Stomach (tissue), 8 donors: ENCODE measurements at regions not wholly inside any gene's neighbourhood (a gene's known extent, or its start where the extent isn't known, plus 50 kb on each side); places are given as distances from the start of the nearest gene placed in this dataset.
A peak's percentile ranks its signal among the peaks of the same experiment; 100 is the strongest.

Experiments
- DNase-seq, 2 donors: peaks; one replicate each; pipeline versions ENCODE4 v3.0.0 to v3.0.0-alpha.2; 2013 to 2019
- H3K27ac ChIP-seq, 5 donors: fragments of 200-600 bp in 4 of 5; sonication (generic) in 4 of 5; one replicate each; pipeline ENCODE4 v1.5.1; 2013 to 2019; ENCODE audit warnings: mild to moderate bottlenecking in 1 of 5, moderate library complexity in 1 of 5
- H3K27me3 ChIP-seq, 3 donors: fragments of 200-600 bp; sonication (generic); one replicate each; pipeline ENCODE4 v1.5.1; 2017 to 2019; ENCODE audit warnings: mixed run types in 1 of 3
- H3K36me3 ChIP-seq, 4 donors: fragments of 200-600 bp; sonication (generic); 1 replicate in 3 of 4; 2 replicates in 1 of 4; pipeline ENCODE4 v1.5.1; 2016 to 2019
- H3K4me1 ChIP-seq, 4 donors: fragments of 200-600 bp; sonication (generic); one replicate each; pipeline ENCODE4 v1.5.1; 2016 to 2019
- H3K4me3 ChIP-seq, 4 donors: fragments of 200-600 bp; sonication (generic) in 3 of 4; one replicate each; pipeline ENCODE4 v1.5.1; 2016 to 2019; ENCODE audit warnings: mild to moderate bottlenecking in 1 of 4
- H3K9me3 ChIP-seq, 4 donors: fragments of 200-600 bp; sonication (generic); one replicate each; pipeline ENCODE4 v1.5.1; 2016 to 2019
- CTCF ChIP-seq, 7 experiments: fragments of 450-650 bp in 4 of 7; fragments of 200-600 bp in 3 of 7; sonication (generic) in 3 of 7; IDR thresholded peaks; one replicate each; pipeline ENCODE4 v1.5.1; 2016 to 2019; ENCODE audit warnings: antibody characterized with exemption in 7 of 7, control low read depth in 2 of 7, mild to moderate bottlenecking in 1 of 7
- EP300 ChIP-seq: sonication (generic); formaldehyde crosslinking; IDR thresholded peaks from one replicate; pipeline ENCODE4 v1.6.1; 2017; ENCODE audit warnings: antibody characterized with exemption
- POLR2A ChIP-seq, 4 donors: fragments of 450-650 bp; IDR thresholded peaks; one replicate each; pipeline ENCODE4 v1.6.1; 2016; ENCODE audit warnings: antibody characterized with exemption in 4 of 4, control low read depth in 2 of 4, mild to moderate bottlenecking in 1 of 4, moderate library complexity in 1 of 4
- POLR2AphosphoS5 ChIP-seq, 3 donors: sonication (generic); formaldehyde crosslinking; IDR thresholded peaks; one replicate each; pipeline ENCODE4 v1.6.1; 2016; ENCODE audit warnings: antibody characterized with exemption in 3 of 3
- WGBS, 5 donors: extraction: QIAGEN DNeasy Blood & Tissue Kit in 3 of 5; methylation state at CpG; one replicate each; pipeline versions ENCODE4 v1.1.5 to v1.1.7; 2013 to 2018; 5-methylcytosine and 5-hydroxymethylcytosine counted together
- intact Hi-C: fragments of 100-400 bp; cut with DNase I; formaldehyde crosslinking; loops from one replicate; pipeline ENCODE4 v1.15.1; 2023; ENCODE audit warnings: low total_unique reads
- donor health status: healthy with polysubstance abuse.
- donor health status: Bipolar disorder and iron deficiency.
- donor health status: healthy.

DNA sequence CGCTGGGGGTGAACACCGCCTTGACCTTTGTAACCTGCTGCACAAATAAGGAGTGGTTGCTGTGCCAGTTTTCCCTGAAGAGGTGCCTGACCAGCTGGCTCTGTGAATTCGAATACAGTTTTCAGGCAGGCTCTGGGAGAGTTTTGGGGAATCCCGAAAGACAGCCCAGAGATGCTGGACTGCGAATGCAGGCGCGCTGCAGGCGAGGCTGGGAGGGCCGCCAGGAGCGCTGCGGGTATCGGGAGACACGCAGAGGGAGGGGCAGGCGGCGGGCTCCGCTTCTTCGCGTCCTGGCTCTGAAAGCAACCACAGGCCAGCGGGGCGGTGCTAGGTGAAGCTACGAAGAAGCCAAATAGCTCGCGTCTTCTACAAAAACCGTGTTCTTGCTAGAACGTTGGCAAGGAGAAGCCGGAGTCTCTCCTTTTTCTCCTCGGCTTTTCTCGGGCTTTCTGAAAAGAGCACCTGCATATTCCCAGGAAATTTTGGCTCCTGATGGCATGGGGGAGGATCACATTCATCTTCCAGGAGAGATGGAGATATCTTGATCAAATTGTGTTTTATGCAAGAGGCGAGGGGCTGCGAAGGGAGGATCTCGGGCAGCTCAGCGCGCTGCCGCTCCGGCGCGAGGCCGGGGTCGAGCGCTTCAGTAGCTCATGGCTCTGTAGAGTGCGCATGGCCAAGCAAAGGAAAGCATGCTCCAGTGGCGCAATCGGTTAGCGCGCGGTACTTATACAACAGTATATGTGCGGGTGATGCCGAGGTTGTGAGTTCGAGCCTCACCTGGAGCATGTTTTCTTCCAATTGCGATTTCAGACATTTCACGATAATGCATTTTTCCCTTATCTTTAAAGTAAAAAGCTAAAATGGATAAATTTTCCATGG, 158.1 kb upstream of the ZNF184 start:
- TF ChIP-seq CTCF (IDR thresholded peaks at IDR 0.05): no peak
- no peak for TF ChIP-seq EP300
- no peak for TF ChIP-seq POLR2A (IDR thresholded peaks at IDR 0.05)
- TF ChIP-seq POLR2AphosphoS5 (IDR thresholded peaks at IDR 0.05): no peak

GRCh38 chr6:27624694-27625262, 151.9 kb upstream of the ZNF184 start:
- peaks cover 0 to 94% (median 14%) of the 10 kb centered on the region in 3 donors for H3K27me3 ChIP-seq
- WGBS, 5 donors: 65 to 80% (median 73%) methylated on average over 3 of the region's 3 CpGs
- no peak overlapping the region for H3K4me3 ChIP-seq
- H3K27ac ChIP-seq: no peak overlapping the region
- no peak for TF ChIP-seq POLR2AphosphoS5 (IDR thresholded peaks at IDR 0.05)
- no peak for TF ChIP-seq CTCF (IDR thresholded peaks at IDR 0.05)
- TF ChIP-seq POLR2A (IDR thresholded peaks at IDR 0.05): no peak
- TF ChIP-seq EP300: no peak
- no peaks in the 10 kb centered on the region for H3K9me3 ChIP-seq
- no peaks in the 10 kb centered on the region for H3K4me1 ChIP-seq
- intact Hi-C loops: no loop called here
- H3K36me3 ChIP-seq: no peaks in the 10 kb centered on the region
- DNase-seq: no peak

More for the DNA sequence above, 158.1 kb upstream of the ZNF184 start:
- 3 to 6% (median 6%) methylated on average over 40 to 51 of the region's 51 CpGs for WGBS, 5 donors
- peak in 1 of 2 donors; percentile 70 for DNase-seq
- Histone ChIP-seq H3K36me3 (no peaks in the 10 kb centered on the region), H3K4me1 (peaks cover 0 to 11% (median 8%) of the 10 kb centered on the region in 4 donors), H3K27ac (no peak overlapping the region), H3K4me3 (no peak overlapping the region), H3K27me3 (peaks cover 7 to 95% (median 24%) of the 10 kb centered on the region in 3 donors), H3K9me3 (peaks cover 0 to 17% (median 14%) of the 10 kb centered on the region in 4 donors)
- intact Hi-C loops: no loop called here

GRCh38 chr6:27623103-27623502, 150.2 kb upstream of the ZNF184 start:
- H3K27ac ChIP-seq: no peak overlapping the region
- H3K9me3 ChIP-seq: no peaks in the 10 kb centered on the region
- H3K36me3 ChIP-seq: no peaks in the 10 kb centered on the region
- TF ChIP-seq CTCF (IDR thresholded peaks at IDR 0.05) (no peak), POLR2A (IDR thresholded peaks at IDR 0.05) (no peak)
- no peak for DNase-seq
- peaks cover 0 to 2% (median under 1%) of the 10 kb centered on the region in 4 donors for H3K4me1 ChIP-seq
- intact Hi-C loops: no loop called here
- no peak overlapping the region for H3K4me3 ChIP-seq
- peaks cover 0 to 93% (median 18%) of the 10 kb centered on the region in 3 donors for H3K27me3 ChIP-seq
- 68 to 74% (median 72%) methylated on average over 3 of the region's 3 CpGs for WGBS, 5 donors

GRCh38 chr6:27619436-27619835, 146.5 kb upstream of the ZNF184 start:
- Histone ChIP-seq H3K4me3 (no peak overlapping the region), H3K36me3 (no peaks in the 10 kb centered on the region), H3K27me3 (peaks cover 0 to 83% (median 29%) of the 10 kb centered on the region in 3 donors), H3K9me3 (no peaks in the 10 kb centered on the region), H3K4me1 (peaks cover 0 to 18% (median 7%) of the 10 kb centered on the region in 4 donors), H3K27ac (no peak overlapping the region)
- WGBS, 5 donors: 25 to 50% (median 40%) methylated on average over 4 of the region's 4 CpGs
- no peak for TF ChIP-seq POLR2A (IDR thresholded peaks at IDR 0.05)
- intact Hi-C loops: no loop called here
- DNase-seq: no peak
